ENCODE measurements at regions not wholly inside any gene's neighbourhood (a gene's known extent, or its start where the extent isn't known, plus 50 kb on each side); places are given as distances from the start of the nearest gene placed in this dataset.

DNA sequence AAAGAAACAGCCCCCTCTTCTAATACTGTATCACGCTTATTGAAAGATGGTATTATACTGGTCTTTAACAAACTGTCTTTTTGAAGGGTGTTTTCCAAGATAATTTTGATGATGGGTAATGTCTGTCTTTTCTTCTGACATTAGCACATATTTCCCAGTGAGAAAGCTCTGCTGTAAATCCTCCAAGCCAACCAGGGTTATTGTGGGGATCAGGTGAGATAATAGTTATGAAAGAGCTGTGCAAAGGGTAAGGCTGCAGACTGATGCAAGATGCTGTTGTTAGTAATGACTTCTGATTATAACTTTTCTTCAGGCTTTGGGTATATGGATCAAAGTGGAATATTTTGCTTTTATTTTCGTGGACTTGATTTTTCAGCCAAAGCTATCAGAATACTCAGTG lies 581.7 kb downstream of the REEP3 start:
- Mint-ChIP-seq H3K9me3 (ENCODE audit: low read depth, unreplicated experiment) (no peaks in the 10 kb centered on the region), H3K27me3 (ENCODE audit: unreplicated experiment) (no peaks in the 10 kb centered on the region), H3K4me1 (ENCODE audit: low read depth, unreplicated experiment) (no peaks in the 10 kb centered on the region), H3K27ac (ENCODE audit: unreplicated experiment) (no peak overlapping the region), H3K4me3 (ENCODE audit: low read depth, unreplicated experiment) (no peak overlapping the region), H3K36me3 (ENCODE audit: insufficient read depth, unreplicated experiment) (no peaks in the 10 kb centered on the region)
- CTCF ChIA-PET = no interaction called here
- intact Hi-C loops (cut with micrococcal nuclease; ENCODE audit: unreplicated experiment) = no loop called here
- DNase-seq = no peak
- BruUV-seq (replicated peaks) = no TSS peak
- TF ChIP-seq, protein P1, sequence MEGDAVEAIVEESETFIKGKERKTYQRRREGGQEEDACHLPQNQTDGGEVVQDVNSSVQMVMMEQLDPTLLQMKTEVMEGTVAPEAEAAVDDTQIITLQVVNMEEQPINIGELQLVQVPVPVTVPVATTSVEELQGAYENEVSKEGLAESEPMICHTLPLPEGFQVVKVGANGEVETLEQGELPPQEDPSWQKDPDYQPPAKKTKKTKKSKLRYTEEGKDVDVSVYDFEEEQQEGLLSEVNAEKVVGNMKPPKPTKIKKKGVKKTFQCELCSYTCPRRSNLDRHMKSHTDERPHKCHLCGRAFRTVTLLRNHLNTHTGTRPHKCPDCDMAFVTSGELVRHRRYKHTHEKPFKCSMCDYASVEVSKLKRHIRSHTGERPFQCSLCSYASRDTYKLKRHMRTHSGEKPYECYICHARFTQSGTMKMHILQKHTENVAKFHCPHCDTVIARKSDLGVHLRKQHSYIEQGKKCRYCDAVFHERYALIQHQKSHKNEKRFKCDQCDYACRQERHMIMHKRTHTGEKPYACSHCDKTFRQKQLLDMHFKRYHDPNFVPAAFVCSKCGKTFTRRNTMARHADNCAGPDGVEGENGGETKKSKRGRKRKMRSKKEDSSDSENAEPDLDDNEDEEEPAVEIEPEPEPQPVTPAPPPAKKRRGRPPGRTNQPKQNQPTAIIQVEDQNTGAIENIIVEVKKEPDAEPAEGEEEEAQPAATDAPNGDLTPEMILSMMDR (IDR thresholded peaks at IDR 0.05; ENCODE audit: unreplicated experiment) = no peak

DNA sequence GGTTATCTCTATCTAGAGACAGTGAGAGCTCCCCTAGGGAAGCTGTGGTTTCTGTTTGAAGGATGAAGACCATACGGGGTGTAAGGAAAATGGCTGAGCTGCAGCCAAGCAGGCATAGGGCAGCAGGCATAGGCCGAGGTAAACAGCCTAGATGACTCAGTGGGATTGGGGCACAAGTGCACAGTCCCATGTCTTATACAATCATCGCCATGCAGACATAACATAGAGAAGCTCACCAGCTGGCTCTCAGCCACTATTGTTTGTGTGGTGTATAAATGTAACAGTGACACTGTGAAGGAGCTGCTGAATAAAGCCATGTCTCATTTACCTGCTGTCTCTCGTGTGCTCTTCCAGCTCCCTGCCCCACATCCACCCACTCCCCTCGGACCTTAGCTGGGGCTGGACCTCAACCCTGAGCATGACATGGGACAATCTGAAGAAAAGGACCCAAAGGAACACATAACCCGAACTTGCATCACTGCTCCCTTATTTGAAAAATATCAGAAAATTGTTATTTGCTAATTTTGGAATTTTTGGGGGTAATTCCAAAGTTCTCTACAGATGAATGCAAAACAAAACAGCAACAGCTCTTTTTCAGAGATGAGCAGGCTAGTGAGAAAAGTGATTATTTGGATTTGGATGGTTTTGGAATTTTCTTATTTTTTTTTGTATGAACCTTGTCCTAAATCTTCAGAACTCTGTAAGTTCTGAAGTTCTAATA lies 582.7 kb downstream of the REEP3 start:
- intact Hi-C loops (cut with micrococcal nuclease; ENCODE audit: unreplicated experiment) = no loop called here
- H3K9me3 Mint-ChIP-seq (ENCODE audit: low read depth, unreplicated experiment) = no peaks in the 10 kb centered on the region
- CTCF ChIA-PET = interaction anchor here (0.8 kb wide), 1 partner anchor 12 kb away, joined by 4 read pairs; no protein-coding TSS in a partner anchor
- H3K27ac Mint-ChIP-seq (ENCODE audit: unreplicated experiment) = no peak overlapping the region
- H3K36me3 Mint-ChIP-seq (ENCODE audit: insufficient read depth, unreplicated experiment) = no peaks in the 10 kb centered on the region
- TF ChIP-seq, protein P1 (IDR thresholded peaks at IDR 0.05; ENCODE audit: unreplicated experiment) = no peak
- no peak for DNase-seq
- H3K4me1 Mint-ChIP-seq (ENCODE audit: low read depth, unreplicated experiment) = no peaks in the 10 kb centered on the region
- no TSS peak for BruUV-seq (replicated peaks)
- H3K27me3 Mint-ChIP-seq (ENCODE audit: unreplicated experiment) = no peaks in the 10 kb centered on the region
- no peak overlapping the region for H3K4me3 Mint-ChIP-seq (ENCODE audit: low read depth, unreplicated experiment)

- no peaks in the 10 kb centered on the region for H3K27me3 Mint-ChIP-seq (ENCODE audit: unreplicated experiment)
- intact Hi-C loops (cut with micrococcal nuclease; ENCODE audit: unreplicated experiment) = loop anchor here (10.0 kb wide), 2 partner anchors 515 to 625 kb away; no protein-coding TSS in a partner anchor
- no peaks in the 10 kb centered on the region for H3K36me3 Mint-ChIP-seq (ENCODE audit: insufficient read depth, unreplicated experiment)
- no peak overlapping the region for H3K27ac Mint-ChIP-seq (ENCODE audit: unreplicated experiment)
- no peak for DNase-seq
- H3K4me3 Mint-ChIP-seq (ENCODE audit: low read depth, unreplicated experiment) = no peak overlapping the region
- CTCF ChIA-PET = interaction anchor here (0.6 to 0.7 kb wide), 2 partner anchors 15 to 1316 kb away, joined by 3 read pairs; no protein-coding TSS in a partner anchor
- peaks cover 20% of the 10 kb centered on the region for H3K4me1 Mint-ChIP-seq (ENCODE audit: low read depth, unreplicated experiment)
- H3K9me3 Mint-ChIP-seq (ENCODE audit: low read depth, unreplicated experiment) = no peaks in the 10 kb centered on the region
- TF ChIP-seq, protein P1 (IDR thresholded peaks at IDR 0.05; ENCODE audit: unreplicated experiment) = no peak
- no TSS peak for BruUV-seq (replicated peaks)
Measured at GRCh38 chr10:64109926-64110495, 588.8 kb downstream of the REEP3 start.

DNA sequence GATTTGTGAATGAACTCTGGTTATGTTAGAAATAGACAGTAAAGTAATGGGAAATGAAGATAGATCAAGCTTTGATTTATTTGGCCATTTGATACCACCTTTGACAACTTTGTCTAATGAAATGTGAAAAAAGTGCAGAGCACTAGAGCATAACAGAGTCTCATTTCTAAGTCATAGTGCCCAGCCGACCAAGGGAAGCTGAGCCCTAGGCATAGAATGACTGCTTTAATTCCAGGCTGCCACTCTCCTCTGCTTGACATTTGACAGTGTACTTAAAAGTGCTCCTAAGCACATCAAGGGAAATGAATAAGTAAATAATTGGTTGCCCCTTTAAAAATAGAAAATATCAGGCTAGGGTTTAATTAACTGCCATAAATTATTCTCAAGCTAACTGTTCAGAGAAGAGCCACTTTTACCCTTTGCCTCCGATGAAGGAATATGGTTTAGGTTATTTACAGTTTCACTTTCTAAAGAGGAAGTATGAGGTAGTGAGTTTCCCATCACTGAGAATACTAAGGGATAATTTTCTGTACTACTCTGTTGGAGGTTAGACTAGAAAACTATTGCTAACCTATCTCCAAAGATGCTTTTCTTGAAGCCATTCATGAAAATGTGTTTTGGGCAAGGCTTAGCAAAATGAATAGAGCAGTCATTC lies 591.6 kb downstream of the REEP3 start:
- TF ChIP-seq, protein P1 (IDR thresholded peaks at IDR 0.05; ENCODE audit: unreplicated experiment) = no peak
- Mint-ChIP-seq H3K4me1 (ENCODE audit: low read depth, unreplicated experiment) (peaks cover 34% of the 10 kb centered on the region), H3K4me3 (ENCODE audit: low read depth, unreplicated experiment) (no peak overlapping the region), H3K36me3 (ENCODE audit: insufficient read depth, unreplicated experiment) (no peaks in the 10 kb centered on the region), H3K27me3 (ENCODE audit: unreplicated experiment) (no peaks in the 10 kb centered on the region), H3K9me3 (ENCODE audit: low read depth, unreplicated experiment) (no peaks in the 10 kb centered on the region), H3K27ac (ENCODE audit: unreplicated experiment) (no peak overlapping the region)
- no TSS peak for BruUV-seq (replicated peaks)
- no peak for DNase-seq
- intact Hi-C loops (cut with micrococcal nuclease; ENCODE audit: unreplicated experiment) = loop anchor here (10.0 kb wide), 2 partner anchors 512 to 622 kb away; no protein-coding TSS in a partner anchor
- CTCF ChIA-PET = no interaction called here
